HUES6 (cell line): ENCODE measurements at regions not wholly inside any gene's neighbourhood (a gene's known extent, or its start where the extent isn't known, plus 50 kb on each side); places are given as distances from the start of the nearest gene placed in this dataset.

Source experiments
- H3K27ac ChIP-seq: 2 replicates; pipeline ENCODE4 v1.7.0; 2013; ENCODE audit warnings: low read depth, mild to moderate bottlenecking, low read length, inconsistent platforms
- H3K27me3 ChIP-seq: 2 replicates; pipeline ENCODE4 v1.6.1; 2013; ENCODE audit warnings: low read length; ENCODE audit not compliant: control insufficient read depth, insufficient read depth
- H3K36me3 ChIP-seq: 2 replicates; pipeline ENCODE4 v1.6.1; 2013; ENCODE audit warnings: low read length; ENCODE audit not compliant: control insufficient read depth, insufficient read depth
- H3K4me1 ChIP-seq: 2 replicates; pipeline ENCODE4 v1.6.1; 2013; ENCODE audit warnings: low read length; ENCODE audit not compliant: control insufficient read depth, insufficient read depth
- H3K4me3 ChIP-seq: 2 replicates; pipeline ENCODE4 v1.5.1; 2013; ENCODE audit warnings: low read depth, low read length
- H3K9ac ChIP-seq: one replicate; pipeline ENCODE4 v1.6.1; 2013; ENCODE audit warnings: mild to moderate bottlenecking, low read length
- H3K9me3 ChIP-seq: 2 replicates; pipeline ENCODE4 v1.6.1; 2013; ENCODE audit warnings: low read depth, low read length; ENCODE audit not compliant: control insufficient read depth, insufficient read depth

DNA sequence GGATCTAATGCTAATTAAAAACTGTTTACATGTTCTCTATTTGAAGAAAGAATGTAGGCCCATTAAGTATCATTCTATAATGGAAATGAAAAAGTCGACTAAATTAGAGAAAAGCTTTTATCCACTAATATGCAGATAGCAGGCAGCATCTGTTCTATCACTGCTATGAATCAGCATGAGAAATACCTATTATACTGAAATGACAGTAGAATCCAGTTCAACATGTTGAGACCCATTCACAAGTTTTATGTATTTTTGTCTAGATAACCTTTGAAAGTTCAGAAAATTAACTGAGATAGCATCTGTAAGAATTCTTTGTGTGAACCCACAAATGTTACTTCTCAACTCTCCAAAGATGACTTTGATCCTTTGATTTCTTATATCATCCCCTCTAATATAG is 1254.4 kb upstream of the ADGRL3 start:
- H3K27me3 ChIP-seq, result no peaks in the 10 kb centered on the region
- no peaks in the 10 kb centered on the region for H3K36me3 ChIP-seq
- no peaks in the 10 kb centered on the region for H3K9me3 ChIP-seq
- no peak overlapping the region for H3K27ac ChIP-seq
- no peak overlapping the region for H3K4me3 ChIP-seq
- no peak overlapping the region for H3K9ac ChIP-seq
- H3K4me1 ChIP-seq, result no peaks in the 10 kb centered on the region

DNA sequence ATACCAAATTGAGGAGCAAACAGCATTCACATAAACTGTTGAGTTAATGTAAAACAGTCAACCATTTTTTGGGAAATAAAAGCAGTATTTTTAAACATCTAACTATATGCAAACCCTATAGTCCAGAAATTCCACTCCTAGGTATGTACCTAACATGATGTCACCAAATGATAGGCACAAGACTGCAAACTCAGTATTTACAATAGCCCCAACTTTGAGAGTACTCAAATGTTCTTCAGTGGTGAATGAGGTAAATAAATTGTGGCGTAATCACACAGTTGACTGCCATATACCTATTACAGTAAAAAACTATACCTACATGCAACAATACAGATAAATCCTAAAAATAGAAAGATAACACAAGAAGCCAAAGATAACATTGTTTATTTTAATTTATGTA is 1243.8 kb upstream of the ADGRL3 start:
- Histone ChIP-seq H3K27ac (no peak overlapping the region), H3K4me1 (no peaks in the 10 kb centered on the region), H3K9ac (no peak overlapping the region), H3K36me3 (no peaks in the 10 kb centered on the region), H3K27me3 (no peaks in the 10 kb centered on the region), H3K9me3 (no peaks in the 10 kb centered on the region), H3K4me3 (no peak overlapping the region)

DNA sequence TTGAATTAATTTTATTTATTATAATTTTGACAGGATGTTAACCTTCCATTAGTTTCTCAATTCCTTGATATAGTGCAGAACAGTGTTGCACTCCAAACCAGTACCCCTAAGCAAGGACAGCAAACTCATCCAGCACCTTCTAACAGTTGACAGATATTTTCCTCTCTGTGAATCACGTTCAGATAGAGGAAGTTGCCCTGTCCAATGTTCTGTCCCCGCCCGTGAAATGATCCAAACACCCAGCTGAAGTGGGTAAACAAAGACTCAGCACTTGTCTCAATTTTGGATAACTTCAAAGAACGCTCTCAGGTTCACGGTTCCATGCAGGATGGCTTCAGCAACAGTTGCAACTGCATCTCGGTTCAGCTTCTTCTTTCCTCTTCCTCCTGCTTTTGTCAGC is 1240.0 kb upstream of the ADGRL3 start:
- H3K9ac ChIP-seq, result no peak overlapping the region

DNA sequence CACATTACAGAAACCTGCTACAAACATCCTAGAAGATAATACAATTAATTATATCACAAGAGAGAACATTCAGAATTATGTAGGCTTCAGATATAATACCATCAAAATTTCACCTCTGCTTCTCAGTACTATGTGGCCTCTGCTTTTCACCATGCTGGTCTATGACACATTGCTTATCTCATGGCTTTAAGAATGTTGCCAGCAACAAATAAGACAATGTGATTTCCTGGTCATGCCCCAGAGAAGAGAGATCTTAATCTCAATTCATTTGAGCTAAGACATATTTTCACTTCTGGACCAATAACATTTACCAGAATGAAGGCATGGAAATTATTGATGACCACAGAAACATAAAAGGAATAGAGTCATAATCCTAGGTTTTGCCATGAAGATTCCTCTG is 1233.4 kb upstream of the ADGRL3 start:
- Histone ChIP-seq H3K4me3 (no peak overlapping the region), H3K27ac (no peak overlapping the region), H3K9me3 (no peaks in the 10 kb centered on the region), H3K9ac (no peak overlapping the region), H3K27me3 (no peaks in the 10 kb centered on the region), H3K36me3 (no peaks in the 10 kb centered on the region), H3K4me1 (no peaks in the 10 kb centered on the region)

More for the DNA sequence above, 1240.0 kb upstream of the ADGRL3 start:
- Histone ChIP-seq H3K36me3 (no peaks in the 10 kb centered on the region), H3K9me3 (no peaks in the 10 kb centered on the region), H3K27me3 (no peaks in the 10 kb centered on the region), H3K4me3 (no peak overlapping the region), H3K27ac (no peak overlapping the region), H3K4me1 (no peaks in the 10 kb centered on the region)

DNA sequence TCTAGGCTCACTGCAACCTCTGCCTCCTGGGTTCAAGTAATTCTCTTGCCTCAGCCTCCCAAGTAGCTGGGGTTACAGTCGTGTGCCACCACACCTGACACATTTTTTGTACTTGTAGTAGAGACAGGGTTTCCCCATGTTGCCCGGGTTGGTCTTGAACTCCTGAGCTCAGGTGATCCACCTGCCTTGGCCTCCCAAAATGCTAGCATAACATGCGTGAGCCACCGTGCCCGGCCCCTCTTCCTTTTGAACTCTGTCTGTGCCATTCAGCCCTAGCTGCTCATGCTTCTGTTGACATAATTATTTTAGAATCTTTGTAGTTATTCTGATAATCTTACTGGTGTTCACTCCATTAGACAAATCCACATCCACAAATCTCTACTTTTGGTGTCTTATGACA is 1231.3 kb upstream of the ADGRL3 start:
- Histone ChIP-seq H3K27ac (no peak overlapping the region), H3K9ac (no peak overlapping the region), H3K36me3 (no peaks in the 10 kb centered on the region), H3K4me3 (no peak overlapping the region), H3K9me3 (no peaks in the 10 kb centered on the region), H3K27me3 (no peaks in the 10 kb centered on the region), H3K4me1 (no peaks in the 10 kb centered on the region)

DNA sequence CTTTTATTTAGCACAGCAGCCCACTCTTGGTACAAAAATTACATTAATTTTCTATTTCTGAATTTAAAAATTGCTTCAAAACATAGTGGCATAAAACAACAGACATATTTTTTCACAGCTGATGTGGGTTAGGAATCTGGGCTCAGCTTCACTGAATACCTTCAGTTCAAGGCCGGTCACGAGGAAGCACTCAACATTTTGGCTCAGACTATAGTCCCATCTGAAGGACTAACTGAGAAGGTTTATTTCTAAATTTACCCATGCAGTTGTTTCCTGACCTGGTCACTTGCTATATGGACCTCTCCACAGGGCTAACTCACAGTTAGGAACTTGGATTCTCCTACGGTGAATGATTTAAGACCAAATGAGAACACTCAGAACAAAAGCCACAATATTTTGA is 1230.2 kb upstream of the ADGRL3 start:
- H3K9me3 ChIP-seq, result no peaks in the 10 kb centered on the region

DNA sequence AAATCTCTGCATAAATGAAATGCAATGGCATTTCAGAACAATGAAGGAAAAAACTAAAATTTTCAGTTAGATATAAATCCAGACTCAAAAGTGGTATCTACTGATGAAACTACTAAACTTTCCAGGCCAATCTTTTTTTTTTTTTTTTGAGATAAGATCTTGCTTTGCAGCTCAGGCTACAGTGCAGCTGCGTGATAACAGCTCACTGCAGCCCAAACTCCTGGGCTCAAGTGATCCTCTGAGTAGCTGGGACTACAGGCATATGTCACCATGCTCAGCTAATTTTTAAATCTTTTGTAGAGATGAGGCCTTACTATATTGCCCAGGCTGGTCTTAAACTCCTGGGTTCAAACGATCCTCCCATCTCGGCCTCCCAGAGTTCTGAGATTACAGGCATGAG is 1228.2 kb upstream of the ADGRL3 start:
- Histone ChIP-seq H3K27ac (no peak overlapping the region), H3K9ac (no peak overlapping the region), H3K4me3 (no peak overlapping the region), H3K27me3 (no peaks in the 10 kb centered on the region), H3K9me3 (no peaks in the 10 kb centered on the region), H3K4me1 (no peaks in the 10 kb centered on the region), H3K36me3 (no peaks in the 10 kb centered on the region)

More for the DNA sequence above, 1230.2 kb upstream of the ADGRL3 start:
- Histone ChIP-seq H3K36me3 (no peaks in the 10 kb centered on the region), H3K4me3 (no peak overlapping the region), H3K9ac (no peak overlapping the region), H3K27ac (no peak overlapping the region), H3K27me3 (no peaks in the 10 kb centered on the region), H3K4me1 (no peaks in the 10 kb centered on the region)

DNA sequence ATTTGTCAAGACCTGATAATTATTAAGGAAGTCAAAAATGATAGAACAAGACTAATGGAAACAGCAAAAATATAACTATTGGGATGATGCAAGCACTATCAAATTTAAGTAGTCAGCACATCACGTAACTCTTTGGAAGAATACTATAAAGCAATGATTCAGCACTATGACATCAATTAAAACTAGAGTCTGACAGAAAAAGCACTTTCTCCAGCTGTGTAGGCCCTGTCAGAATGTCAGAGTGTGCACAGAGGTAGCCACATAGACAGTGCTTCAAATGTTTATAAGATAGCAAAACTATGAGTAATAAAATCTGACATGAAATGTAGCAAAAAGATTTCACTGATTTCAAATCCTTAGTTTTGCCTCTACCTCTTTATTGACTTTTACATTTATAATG is 1226.6 kb upstream of the ADGRL3 start:
- Histone ChIP-seq H3K9ac (no peak overlapping the region), H3K27ac (no peak overlapping the region), H3K9me3 (no peaks in the 10 kb centered on the region), H3K27me3 (no peaks in the 10 kb centered on the region), H3K4me1 (no peaks in the 10 kb centered on the region), H3K36me3 (no peaks in the 10 kb centered on the region), H3K4me3 (no peak overlapping the region)

DNA sequence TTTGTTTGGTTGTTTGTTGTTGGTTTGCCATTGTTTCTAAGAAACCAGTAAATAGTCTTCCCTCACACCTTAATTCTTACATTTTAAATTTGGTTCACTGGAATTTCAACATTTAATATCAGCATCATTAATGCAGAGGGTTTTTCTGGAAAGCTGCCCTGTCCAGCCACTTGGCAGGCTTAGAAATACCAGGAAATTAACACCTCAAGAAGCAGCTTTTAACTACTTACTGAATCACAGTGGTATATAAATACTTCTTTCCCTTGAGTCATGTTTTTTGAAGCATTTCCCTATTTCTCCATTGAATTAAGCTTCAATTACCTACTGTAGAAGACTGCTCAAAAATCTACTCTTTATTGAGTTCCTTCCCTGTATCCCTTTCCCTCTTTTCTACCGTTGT is 1221.1 kb upstream of the ADGRL3 start:
- H3K36me3 ChIP-seq, result no peaks in the 10 kb centered on the region
- no peak overlapping the region for H3K4me3 ChIP-seq
- H3K9ac ChIP-seq, result no peak overlapping the region
- no peaks in the 10 kb centered on the region for H3K27me3 ChIP-seq
- no peak overlapping the region for H3K27ac ChIP-seq
- H3K9me3 ChIP-seq, result no peaks in the 10 kb centered on the region
- no peaks in the 10 kb centered on the region for H3K4me1 ChIP-seq

DNA sequence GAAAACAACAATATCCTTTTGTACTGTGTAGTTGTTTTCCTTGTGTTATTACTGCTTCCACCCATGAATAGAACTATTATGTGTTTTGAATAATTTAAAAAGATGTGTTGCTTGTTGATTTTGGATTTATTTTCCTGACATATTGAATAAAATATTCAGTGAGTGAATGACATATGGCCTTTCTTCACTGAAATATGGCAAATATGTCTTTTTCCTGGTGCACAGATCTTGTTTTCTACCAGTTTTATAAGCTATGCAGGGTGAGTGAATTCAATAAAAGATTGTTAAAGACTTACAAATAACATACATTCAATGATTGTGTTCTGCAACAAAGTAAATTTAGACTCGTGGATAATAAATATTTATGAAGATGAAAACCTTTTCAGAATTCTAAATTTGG is 1216.3 kb upstream of the ADGRL3 start:
- Histone ChIP-seq H3K27me3 (no peaks in the 10 kb centered on the region), H3K9ac (no peak overlapping the region), H3K9me3 (no peaks in the 10 kb centered on the region), H3K4me1 (no peaks in the 10 kb centered on the region), H3K36me3 (no peaks in the 10 kb centered on the region), H3K27ac (no peak overlapping the region), H3K4me3 (no peak overlapping the region)

DNA sequence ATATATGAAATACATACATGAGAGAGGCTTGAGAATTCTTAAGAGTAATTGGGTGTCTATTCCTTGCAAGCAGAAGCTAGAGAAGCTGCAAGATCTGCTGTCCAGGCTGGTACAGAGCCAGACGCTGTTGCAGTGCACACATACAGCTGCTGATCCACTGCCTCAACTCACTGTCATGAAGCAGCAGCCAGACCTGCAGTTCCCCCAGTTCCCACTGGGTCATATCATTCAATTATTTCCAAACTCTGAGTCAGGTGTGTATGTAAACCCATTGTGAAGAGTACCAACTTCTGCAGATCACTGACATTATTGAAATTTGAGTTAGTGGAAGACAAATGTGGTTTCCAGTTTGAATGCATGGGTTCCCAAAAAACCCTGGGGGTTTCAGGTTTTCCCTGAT is 1212.8 kb upstream of the ADGRL3 start:
- Histone ChIP-seq H3K27me3 (no peaks in the 10 kb centered on the region), H3K27ac (no peak overlapping the region), H3K9me3 (no peaks in the 10 kb centered on the region), H3K36me3 (no peaks in the 10 kb centered on the region), H3K4me1 (no peaks in the 10 kb centered on the region), H3K9ac (no peak overlapping the region), H3K4me3 (no peak overlapping the region)

DNA sequence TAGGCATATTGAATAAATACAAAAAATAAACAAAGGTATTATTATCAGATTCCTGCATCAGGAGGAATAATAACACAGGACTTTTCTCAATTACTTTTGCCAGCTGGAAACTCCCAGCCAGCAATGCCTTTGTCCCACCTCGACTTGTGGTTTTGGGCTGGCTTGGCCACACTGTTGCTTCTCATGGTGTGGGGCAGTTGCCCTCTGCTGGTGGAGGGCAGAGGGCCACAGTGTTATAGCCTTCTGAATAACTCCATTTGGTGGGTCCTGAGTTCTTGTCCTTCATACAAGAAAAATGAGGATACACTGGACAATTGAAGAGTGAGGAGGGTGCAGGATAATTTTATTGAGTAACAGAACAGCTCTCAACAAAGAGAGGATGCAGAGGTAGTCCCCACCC is 1206.0 kb upstream of the ADGRL3 start:
- Histone ChIP-seq H3K4me3 (no peak overlapping the region), H3K27ac (no peak overlapping the region), H3K36me3 (no peaks in the 10 kb centered on the region), H3K27me3 (no peaks in the 10 kb centered on the region), H3K9me3 (0 out of 2 replicates have a peak, but pooled peaks cover 7% of the 10 kb centered on the region), H3K9ac (no peak overlapping the region), H3K4me1 (no peaks in the 10 kb centered on the region)
